Psoas muscle (tissue), 7 donors: ENCODE measurements at regions not wholly inside any gene's neighbourhood (a gene's known extent, or its start where the extent isn't known, plus 50 kb on each side); places are given as distances from the start of the nearest gene placed in this dataset.

Experiments used
- ATAC-seq, 4 donors: fragments of 200-7000 bp; cut with Tn5 transposase; one replicate each; pipeline ENCODE4 v1.9.1; 2020; ENCODE audit warnings: moderate library complexity in 3 of 4, mild to moderate bottlenecking in 2 of 4
- DNase-seq, 2 donors: peaks; one replicate each; pipeline ENCODE4 v3.0.0-alpha.2; 2020
- H3K27ac ChIP-seq: fragments of 200-600 bp; one replicate; pipeline ENCODE4 v1.8.0; 2022
- H3K27me3 ChIP-seq, 3 donors: fragments of 200-600 bp in 1 of 3; one replicate each; pipeline versions ENCODE4 v1.6.1 to v1.8.0; 2013 to 2022; ENCODE audit warnings: low read length in 2 of 3, mild to moderate bottlenecking in 2 of 3, moderate library complexity in 1 of 3; ENCODE audit not compliant: insufficient read depth in 3 of 3
- H3K36me3 ChIP-seq, 2 donors: fragments of 200-600 bp in 1 of 2; one replicate each; pipeline versions ENCODE4 v1.6.1 to v1.8.0; 2013 to 2022; ENCODE audit warnings: low read depth in 1 of 2, mild to moderate bottlenecking in 1 of 2, moderate library complexity in 1 of 2; ENCODE audit not compliant: insufficient read depth in 1 of 2
- H3K4me1 ChIP-seq: fragments of 200-600 bp; one replicate; pipeline ENCODE4 v1.8.0; 2022
- H3K4me3 ChIP-seq: fragments of 200-600 bp; one replicate; pipeline ENCODE4 v1.8.0; 2022; ENCODE audit warnings: mild to moderate bottlenecking
- H3K9me3 ChIP-seq: fragments of 200-600 bp; one replicate; pipeline ENCODE4 v1.8.0; 2022
- WGBS, 3 donors: extraction: QIAGEN DNeasy Blood & Tissue Kit; methylation state at CpG; one replicate each; pipeline versions ENCODE4 v1.1.6 to v1.1.7; 2013; 5-methylcytosine and 5-hydroxymethylcytosine counted together
- intact Hi-C, 2 donors: fragments of 100-400 bp; cut with DNase I; formaldehyde crosslinking; loops; one replicate each; pipeline versions ENCODE4 v1.11.0 to v1.14.2; 2022
- TF ChIP-seq, protein P1 (sequence below): fragments of 200-600 bp; IDR thresholded peaks from one replicate; pipeline ENCODE4 v1.8.0; 2022; ENCODE audit warnings: antibody characterized with exemption
- donor health status: healthy with polysubstance abuse.
- donor health status: DM: no; HTN: no; CAD: no; lungs with moderate emphysema.
- donor health status: Bipolar disorder and iron deficiency.
- donor health status: healthy.
- donor health status: DM: yes; HTN: yes; CAD: no.
- donor health status: DM: no; HTN: no; CAD: no.
- donor health status: DM: yes; HTN: yes; CAD: no.

DNA sequence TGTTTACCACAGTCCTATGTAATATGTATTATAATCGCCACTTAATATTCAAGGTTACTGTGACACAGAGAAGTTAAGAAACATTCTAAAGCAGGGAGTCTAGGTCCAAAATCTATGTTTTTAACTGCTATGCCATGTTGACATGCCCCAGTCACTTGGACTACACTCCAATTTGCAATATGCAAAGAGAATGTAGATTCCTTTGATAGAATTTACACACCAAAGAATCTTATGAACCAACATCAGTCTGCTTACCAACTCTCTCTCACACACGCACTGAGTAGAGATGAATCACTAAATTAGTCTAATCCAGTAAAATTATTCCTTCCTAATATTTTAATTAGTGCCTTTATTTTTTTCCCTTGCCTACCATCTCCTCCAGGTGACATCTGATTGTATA lies 266.2 kb downstream of the OLFM3 start:
- TF ChIP-seq, protein P1, sequence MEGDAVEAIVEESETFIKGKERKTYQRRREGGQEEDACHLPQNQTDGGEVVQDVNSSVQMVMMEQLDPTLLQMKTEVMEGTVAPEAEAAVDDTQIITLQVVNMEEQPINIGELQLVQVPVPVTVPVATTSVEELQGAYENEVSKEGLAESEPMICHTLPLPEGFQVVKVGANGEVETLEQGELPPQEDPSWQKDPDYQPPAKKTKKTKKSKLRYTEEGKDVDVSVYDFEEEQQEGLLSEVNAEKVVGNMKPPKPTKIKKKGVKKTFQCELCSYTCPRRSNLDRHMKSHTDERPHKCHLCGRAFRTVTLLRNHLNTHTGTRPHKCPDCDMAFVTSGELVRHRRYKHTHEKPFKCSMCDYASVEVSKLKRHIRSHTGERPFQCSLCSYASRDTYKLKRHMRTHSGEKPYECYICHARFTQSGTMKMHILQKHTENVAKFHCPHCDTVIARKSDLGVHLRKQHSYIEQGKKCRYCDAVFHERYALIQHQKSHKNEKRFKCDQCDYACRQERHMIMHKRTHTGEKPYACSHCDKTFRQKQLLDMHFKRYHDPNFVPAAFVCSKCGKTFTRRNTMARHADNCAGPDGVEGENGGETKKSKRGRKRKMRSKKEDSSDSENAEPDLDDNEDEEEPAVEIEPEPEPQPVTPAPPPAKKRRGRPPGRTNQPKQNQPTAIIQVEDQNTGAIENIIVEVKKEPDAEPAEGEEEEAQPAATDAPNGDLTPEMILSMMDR = no peak
- ATAC-seq = no peak
- no peaks in the 10 kb centered on the region for H3K9me3 ChIP-seq
- WGBS, 3 donors = 86 to 88% (median 87%) methylated on average over 2 of the region's 2 CpGs
- no peak for DNase-seq
- intact Hi-C loops = no loop called here
- H3K27ac ChIP-seq = no peak overlapping the region
- H3K4me1 ChIP-seq = no peaks in the 10 kb centered on the region
- H3K4me3 ChIP-seq = no peak overlapping the region
- no peaks in the 10 kb centered on the region for H3K27me3 ChIP-seq
- no peaks in the 10 kb centered on the region for H3K36me3 ChIP-seq

DNA sequence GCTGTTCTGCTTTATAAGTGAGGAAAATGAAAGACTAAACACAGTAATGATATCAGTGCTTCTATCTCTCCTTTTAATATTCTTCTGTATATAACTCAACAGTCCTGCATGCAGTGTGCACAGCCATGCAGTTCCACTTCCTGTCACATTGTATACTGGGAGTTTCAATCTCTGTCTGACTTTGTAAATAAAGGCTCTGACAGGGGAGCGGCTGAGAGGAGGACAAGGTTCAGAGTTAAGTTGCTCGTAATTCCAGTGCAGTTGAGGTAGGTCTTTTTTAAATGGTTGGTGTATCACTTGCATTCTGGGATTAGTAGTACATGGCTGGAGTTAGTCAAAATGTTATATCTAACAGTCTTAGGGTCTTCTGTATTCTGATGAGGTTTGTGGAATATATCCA lies 264.5 kb downstream of the OLFM3 start:
- TF ChIP-seq, protein P1 = no peak
- H3K4me3 ChIP-seq = no peak overlapping the region
- intact Hi-C loops = no loop called here
- H3K36me3 ChIP-seq = no peaks in the 10 kb centered on the region
- ATAC-seq = no peak
- no peak overlapping the region for H3K27ac ChIP-seq
- DNase-seq = no peak
- H3K9me3 ChIP-seq = no peaks in the 10 kb centered on the region
- WGBS, 3 donors = 82 to 91% (median 87%) methylated on average over 2 of the region's 2 CpGs
- H3K27me3 ChIP-seq = no peaks in the 10 kb centered on the region
- H3K4me1 ChIP-seq = no peaks in the 10 kb centered on the region

DNA sequence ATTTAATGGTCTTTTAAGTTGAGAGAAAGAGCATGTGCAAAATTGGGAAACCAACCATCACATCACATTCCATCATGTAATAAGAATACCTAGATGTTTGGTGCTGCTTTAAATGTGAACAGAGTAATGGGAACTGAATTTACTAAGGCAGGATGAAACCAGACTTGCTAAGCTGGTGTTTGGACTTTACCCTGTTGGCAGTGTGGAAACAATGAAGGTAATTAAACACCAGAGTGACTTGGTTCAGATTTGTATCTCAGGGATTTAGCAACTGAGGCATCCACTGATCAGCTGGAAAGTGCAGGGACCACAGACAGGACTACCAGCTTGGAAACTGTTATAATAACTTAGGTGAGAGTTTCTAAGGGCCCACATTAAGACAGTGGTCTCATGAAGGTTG lies 263.4 kb downstream of the OLFM3 start:
- no peak overlapping the region for H3K4me3 ChIP-seq
- no peaks in the 10 kb centered on the region for H3K27me3 ChIP-seq
- no peak overlapping the region for H3K27ac ChIP-seq
- ATAC-seq (no peak), DNase-seq (no peak)
- no peaks in the 10 kb centered on the region for H3K36me3 ChIP-seq
- H3K4me1 ChIP-seq = no peaks in the 10 kb centered on the region
- intact Hi-C loops = no loop called here
- TF ChIP-seq, protein P1 = no peak
- no peaks in the 10 kb centered on the region for H3K9me3 ChIP-seq

DNA sequence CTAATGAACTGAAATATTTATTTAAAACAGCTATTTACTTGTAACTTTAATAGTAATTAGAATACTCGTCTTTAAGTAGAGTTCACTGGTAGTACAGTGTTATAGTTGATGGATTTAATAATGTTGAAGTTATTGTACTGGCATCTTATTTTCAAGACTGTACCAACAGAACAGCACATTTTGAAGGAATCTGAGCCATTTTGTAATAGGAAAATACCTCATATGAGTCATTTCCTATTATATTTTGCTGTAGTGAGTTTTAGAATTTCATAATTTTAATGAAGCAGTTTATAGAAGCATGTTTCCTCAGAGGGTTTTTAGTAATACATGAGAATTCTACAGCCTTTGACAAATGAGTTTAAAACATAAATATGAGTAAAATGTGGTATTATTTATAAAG lies 258.3 kb downstream of the OLFM3 start:
- 89 to 95% (median 90%) methylated on average over 1 of the region's 1 CpG for WGBS, 3 donors
- H3K4me1 ChIP-seq = no peaks in the 10 kb centered on the region
- no peak for ATAC-seq
- no peaks in the 10 kb centered on the region for H3K36me3 ChIP-seq
- H3K9me3 ChIP-seq = no peaks in the 10 kb centered on the region
- no peak for DNase-seq
- no peak overlapping the region for H3K4me3 ChIP-seq
- TF ChIP-seq, protein P1 = no peak
- H3K27ac ChIP-seq = no peak overlapping the region
- intact Hi-C loops = loop anchor here in 1 of 2 donors (5.0 kb wide), 1 partner anchor 981 kb away; no protein-coding TSS in a partner anchor
- H3K27me3 ChIP-seq = no peaks in the 10 kb centered on the region

DNA sequence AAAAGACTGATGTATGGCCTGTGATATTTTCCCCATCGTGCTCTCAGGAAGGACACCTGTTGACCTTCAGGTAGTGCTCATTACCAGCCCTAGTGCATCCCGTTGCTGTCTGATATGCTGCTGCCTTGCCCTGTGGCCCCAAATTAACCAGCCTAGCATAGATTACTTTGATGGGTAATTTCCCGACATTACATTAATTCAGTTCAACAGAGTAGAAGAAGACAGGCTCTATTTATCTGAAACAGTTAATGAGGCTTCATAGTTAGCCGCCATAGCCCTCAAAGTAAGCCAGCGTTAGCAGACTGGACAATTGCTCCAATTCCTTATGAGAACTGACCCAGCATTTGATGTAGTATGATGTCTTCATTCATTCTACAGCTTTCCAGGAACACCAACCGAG lies 257.6 kb downstream of the OLFM3 start:
- WGBS, 3 donors = 82 to 85% (median 85%) methylated on average over 6 of the region's 6 CpGs
- ATAC-seq = no peak
- no peak for DNase-seq
- intact Hi-C loops = loop anchor here in 1 of 2 donors (5.0 kb wide), 1 partner anchor 982 kb away; no protein-coding TSS in a partner anchor
- TF ChIP-seq, protein P1 = no peak
- no peaks in the 10 kb centered on the region for H3K36me3 ChIP-seq
- H3K9me3 ChIP-seq = no peaks in the 10 kb centered on the region
- H3K27me3 ChIP-seq = no peaks in the 10 kb centered on the region
- no peak overlapping the region for H3K27ac ChIP-seq
- no peak overlapping the region for H3K4me3 ChIP-seq
- no peaks in the 10 kb centered on the region for H3K4me1 ChIP-seq
